Anterior cingulate cortex (tissue), 58 donors: ENCODE measurements at regions not wholly inside any gene's neighbourhood (a gene's known extent, or its start where the extent isn't known, plus 50 kb on each side); places are given as distances from the start of the nearest gene placed in this dataset.

Experiments used
- DNase-seq, 58 donors: peaks; one replicate each; lab custom pipeline; 2025; lab: John Stamatoyannopoulos, UW

DNA sequence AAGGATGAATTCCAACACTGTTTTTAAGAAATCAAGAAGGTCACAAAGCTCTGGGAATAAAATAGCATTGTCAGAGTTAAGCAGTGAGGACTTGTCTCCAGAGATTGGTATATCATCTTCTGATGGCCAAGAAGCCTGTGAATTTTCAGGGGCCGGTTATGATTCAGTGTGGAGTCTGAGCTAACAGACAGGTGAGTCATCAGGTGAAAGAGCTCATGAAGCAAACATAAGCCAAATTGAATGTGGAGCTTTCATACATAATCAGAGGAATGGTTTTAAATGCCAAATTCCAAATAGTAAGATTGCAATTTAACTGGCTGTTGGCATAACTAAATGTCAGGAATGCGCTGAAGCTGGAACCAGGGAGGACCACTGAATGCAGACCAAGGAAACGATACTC is 494.2 kb downstream of the MTRR start:
- DNase-seq, result no peak

DNA sequence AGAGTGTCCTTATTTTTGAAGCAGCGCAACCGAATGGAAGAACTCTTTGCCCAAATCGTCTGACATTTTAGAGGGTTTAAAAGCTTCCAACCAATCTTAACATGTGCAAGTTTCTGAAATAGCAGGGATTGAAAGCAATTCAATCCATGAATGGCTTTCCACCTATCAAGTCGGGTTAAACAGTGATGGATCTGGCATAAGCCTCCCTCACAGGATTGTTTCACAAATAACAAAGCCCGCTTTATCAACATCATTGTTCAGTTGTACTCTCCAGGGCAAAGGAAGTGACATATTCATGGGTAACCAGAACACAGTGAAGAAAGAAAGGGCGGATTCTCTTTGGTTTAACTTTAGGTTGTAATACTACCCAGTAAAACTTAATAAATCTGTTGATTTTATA is 497.3 kb downstream of the MTRR start:
- DNase-seq, result peak in 1 of 58 donors; percentile 26

DNA sequence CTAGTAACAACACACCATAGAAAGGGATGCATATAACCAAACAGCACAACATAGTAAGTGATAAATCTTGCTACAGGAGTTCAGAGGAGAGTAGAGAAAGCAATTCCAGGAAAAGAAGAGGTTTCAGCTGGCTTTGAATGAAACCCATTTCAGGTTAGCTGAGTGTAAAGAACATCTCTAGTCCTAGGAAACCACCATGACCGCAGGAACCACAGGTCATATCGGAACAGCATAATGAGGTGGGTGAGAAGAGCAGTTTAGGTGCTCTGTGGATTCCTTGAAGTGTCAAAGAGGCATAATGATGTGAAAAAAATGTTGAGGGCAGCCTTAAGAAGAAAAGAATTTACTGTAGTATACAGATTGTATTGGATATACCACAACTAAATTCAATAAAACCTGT is 507.5 kb downstream of the MTRR start:
- DNase-seq, result no peak

DNA sequence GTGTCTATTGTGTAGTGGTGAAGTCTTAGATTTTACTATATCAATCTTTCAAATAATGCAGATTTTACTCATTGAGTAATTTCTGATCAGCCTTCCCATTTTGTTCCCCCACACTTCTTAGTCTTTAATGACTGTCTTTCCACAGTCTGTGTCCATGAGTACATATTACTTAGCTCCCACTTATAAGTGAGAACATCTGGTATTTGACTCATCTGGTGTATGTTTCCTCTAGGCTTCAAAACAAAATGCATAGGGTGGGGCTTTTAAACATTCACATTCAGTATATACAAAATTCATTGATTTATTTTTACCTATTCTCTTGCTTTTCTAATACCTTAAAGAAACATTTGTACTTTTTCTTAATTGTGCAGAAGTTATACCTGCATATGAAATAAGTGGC is 513.0 kb downstream of the MTRR start:
- no peak for DNase-seq

DNA sequence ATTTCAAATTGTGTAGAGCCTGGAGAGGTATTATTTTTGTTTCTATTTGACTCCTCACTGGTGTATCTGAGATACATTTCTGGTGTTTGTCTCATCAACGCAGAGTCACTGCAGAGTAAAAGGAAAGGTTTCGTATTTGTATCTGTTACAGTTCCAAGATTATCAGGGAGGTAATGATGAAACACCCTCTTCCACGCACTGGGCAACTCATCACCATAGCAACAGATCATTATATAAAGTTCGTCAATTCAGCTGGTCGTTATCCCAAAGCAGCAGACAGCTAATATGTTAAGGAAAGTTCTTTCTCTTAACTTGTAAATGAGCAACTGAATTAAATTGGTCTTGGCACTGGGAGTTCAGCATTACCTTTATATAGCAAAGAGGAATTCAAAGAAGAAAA is 513.5 kb downstream of the MTRR start:
- DNase-seq, result no peak

DNA sequence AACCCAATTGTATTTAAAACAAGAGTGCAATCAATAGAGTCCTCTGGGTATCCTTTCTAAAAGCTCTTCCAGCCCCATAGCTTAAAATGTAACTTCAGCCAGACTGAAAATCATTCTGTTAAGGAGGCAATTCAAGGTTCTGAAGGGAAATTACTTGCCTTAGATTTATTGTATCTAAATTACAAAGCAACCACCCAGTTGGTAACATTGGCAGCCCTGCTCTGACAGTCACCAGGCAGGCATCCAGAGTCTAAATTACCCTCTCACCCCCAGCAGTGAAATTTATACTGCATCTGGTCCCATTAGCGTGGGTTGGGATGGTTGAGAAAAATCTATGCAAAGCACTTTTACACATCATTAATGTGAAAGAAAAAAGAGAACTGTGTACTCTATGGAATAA is 514.7 kb downstream of the MTRR start:
- DNase-seq, result peak in 4 of 58 donors; percentile 3 to 10 (median 6)

DNA sequence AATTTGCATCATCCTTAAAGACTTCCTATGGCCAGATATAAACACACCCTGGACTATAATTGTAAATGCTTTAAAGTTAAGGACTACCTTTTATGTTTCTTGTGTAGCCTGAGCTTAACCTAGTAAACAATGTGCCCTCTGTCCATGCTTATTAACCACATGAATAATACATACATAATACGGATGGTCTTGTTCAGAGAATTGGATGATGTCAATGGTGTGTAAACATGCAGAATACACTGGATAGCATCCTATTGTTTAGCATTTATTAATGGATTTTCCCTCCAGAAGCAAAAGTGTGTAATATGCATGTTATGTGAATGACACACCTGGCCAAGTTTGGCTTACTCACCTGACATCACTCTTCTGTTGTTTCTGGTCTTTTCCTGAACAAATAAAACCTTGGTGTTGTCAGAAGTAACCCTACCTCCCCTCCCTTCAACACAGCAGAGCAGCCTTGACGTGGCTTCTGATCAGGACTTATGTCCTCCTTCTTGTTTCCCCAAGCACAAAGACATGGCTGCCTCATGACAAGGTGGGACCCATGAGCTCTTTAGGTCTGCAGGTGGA is 517.9 kb downstream of the MTRR start:
- DNase-seq, result no peak

DNA sequence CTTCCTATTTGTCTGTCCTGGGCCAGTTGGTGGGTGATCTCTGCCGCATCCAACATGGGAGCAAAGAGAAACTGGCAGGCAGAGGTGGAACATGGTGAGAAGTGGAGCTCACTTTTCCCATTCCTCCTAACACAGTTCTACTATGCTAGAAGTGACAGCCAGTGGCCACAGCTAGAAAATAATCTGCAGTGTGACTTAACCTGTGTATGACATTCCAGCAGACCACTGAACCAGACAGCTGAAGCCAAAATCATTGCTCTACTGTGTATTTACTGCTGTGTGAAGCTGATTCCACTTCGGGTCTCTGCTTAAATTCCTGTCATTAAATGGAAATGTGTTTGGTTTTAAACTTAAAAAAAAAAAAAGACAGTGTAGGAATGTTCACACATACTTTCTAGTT is 523.0 kb downstream of the MTRR start:
- no peak for DNase-seq

DNA sequence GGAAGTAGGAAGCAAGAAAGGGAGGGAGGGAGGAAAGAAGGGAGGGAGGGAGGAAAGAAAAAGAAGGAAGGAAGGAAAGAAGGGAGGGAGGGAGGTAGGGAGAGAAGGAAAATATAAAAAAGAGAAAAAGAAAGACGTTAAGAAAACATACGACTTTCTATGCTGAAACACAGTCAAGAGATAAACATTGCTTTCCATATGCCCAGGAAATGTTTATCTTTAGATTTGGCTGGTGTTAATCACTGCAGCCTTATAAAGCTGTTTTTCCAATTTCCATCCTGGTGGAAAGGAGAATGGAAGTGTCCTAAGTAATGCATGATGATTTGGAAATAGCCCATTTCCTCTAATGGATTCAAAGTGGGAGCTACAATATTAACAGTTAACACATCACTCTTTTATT is 524.3 kb downstream of the MTRR start:
- no peak for DNase-seq

DNA sequence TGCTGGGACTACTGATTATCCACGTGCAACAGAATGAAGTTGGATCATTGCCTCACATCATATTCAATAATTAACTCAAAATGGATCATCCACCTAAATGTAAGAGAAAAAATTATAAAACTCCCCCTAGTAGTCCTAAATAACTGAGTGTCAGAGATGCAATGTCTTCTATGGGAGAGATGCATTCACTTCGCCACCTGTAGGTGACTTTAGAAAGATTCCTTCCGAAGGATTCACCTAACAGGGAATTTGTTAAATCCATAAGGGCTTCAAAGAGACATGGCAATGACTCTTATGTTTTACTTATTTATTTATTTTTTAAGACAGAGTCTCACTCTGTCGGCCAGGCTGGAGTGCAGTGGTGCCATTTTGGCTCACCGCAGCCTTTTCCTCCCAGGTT is 526.0 kb downstream of the MTRR start:
- DNase-seq, result no peak

DNA sequence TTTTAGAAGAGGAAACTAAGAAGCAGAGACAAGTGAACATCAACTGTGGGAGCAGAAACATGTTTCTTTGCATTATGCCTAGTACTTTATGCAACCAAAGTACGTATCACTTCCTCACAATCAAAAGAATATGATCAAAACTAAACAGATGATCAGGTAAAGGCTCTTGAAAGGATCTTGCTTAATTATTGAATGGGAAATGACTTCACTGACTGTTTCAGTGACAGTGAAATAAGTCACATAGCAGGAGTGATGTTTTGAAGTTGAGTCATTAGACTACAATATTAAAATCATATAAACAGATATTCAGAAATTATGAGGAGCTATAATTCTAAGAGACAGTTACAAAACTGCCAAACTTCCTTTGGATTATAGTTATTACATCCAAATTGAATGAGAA is 527.3 kb downstream of the MTRR start:
- DNase-seq, result no peak

DNA sequence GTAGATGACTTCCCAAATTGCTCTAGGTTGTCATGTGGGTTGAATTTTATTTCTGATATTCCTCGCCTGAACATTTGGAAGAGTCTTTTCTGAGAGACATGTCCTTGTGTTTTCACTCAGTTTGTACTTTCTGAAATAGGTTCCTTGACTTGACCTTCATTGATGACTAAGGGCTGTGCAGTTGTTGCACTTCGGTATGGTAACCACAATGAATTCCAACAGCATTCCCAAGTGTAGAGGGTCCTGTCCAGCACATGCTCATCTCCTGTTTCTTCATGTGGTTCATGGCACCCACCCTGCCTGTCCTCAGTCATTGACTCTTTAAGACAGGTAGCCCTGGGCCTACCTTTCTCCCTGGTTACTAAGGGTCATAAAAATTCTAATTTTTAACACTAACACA is 527.8 kb downstream of the MTRR start:
- no peak for DNase-seq

DNA sequence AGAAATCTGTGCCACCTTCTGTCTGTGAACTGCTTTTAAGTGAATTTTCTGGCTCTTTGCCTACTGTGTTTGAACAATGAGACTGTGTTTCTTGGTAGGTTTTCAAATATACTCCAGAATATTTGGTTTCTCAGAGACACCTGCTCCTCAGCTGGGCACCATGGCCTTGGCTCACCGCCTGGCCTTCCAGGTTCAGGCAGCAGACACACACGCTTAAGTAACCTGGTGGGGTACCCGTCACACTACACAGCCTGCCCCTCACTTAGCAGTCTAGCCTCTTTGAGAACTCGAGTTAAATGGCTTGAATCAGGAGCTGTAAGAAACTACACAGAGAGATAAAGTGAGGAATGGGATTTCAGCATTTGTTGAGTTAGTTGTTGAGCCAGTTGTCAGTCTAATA is 530.5 kb downstream of the MTRR start:
- no peak for DNase-seq

DNA sequence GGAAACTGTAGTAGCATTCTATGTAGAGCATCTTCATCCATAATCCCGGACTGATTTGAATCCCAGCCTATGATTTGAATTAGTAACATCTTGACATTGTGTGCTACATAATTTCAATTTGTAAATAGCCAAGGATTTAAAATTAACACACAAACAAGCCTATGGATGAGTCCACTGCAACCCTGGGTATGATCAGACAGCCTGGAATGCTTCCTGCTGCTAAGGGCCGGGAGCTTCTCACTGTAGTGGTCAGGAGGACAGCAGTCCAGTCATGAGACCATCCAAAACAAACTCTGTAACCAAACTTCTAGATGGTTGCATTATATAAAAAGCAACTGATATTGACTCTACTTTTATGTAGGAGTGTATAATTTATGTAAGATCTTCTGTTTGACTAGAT is 539.3 kb downstream of the MTRR start:
- DNase-seq, result no peak

DNA sequence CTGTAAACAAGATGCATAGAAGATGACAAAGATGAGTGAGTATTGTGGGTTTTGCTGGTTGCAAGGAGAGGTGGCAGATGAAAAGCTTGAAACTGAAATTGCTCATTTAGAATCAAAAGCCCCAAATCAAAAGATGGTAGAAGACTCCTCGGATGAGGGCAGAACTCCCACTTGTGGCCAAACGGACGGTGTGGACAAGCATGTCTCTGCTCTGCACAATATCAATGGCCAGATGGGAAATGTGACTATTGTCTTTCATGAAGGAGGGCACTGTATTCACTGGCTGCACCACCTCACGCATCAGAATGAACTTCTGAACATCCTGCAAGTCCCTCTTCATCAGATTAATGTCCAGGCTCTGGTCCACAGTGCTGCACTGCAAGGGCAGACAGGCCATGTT is 541.7 kb downstream of the MTRR start:
- peak in 5 of 58 donors; percentile 4 to 13 (median 7) for DNase-seq

DNA sequence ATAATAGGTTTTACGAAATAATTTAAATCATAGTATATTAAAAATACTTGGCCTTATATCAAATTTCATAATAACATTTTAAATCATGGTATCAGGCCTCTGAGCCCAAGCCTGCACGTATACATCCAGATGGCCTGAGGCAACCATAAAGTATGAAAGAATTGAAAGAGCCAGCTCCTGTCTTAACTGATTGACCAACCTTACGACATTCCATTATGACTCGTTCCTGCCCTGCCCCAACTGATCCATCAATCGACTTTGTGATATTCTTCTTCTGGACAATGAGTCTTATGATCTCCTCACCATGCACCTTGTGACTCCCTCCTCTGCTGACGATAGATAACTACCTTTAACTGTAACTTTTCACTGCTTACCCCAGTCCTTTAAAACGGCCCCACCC is 545.0 kb downstream of the MTRR start:
- no peak for DNase-seq

DNA sequence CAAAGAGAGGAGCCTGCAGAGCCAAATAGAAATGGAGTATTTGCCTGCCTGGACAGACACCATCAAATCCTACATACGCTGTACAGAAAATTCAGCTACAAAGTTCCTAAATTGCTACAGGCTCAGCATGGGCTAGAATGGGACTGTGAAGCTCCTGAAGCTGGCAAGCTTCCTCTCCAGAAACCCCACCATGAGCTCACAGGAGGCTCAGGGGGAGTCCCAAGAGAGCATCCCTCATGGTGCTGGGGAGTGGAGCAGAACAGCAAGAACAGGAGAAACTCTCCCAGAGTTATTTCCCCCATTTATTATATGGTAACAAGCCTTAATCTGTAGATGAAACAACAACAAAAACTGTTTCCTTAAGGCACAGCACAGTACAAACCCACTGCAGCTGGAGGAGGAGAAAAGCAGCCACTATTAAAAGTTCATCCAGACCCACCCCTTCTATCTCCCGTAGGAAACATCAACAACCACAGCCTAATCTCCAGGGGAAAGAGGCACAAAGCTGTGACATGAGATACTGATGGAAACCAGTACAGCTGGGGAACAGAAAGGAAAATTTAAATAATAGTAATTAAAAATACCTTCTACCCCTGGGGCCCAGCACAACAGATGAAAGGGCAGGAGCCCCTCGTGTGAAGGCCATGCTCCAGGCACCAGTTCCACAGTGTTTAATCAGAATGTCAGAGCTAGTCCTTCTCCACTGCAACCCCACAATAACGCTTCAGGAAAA is 548.5 kb downstream of the MTRR start:
- no peak for DNase-seq

DNA sequence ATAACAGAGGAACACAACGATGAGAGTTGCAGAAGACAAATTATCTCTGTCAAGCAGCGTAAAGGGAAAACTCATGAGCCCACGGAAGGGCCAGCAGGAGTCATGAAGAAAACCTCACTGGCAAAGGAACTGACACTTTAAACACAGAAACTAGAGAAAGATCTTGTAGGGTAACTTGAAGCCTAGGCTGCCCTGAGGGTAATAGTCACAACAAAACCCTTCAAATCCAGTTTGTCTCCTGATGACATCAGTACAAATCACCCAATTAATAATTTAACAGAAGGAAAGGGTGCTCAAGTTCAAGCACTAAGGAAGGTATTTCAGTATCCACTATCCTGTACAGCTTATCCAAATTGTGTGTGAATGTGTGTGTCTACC is 549.1 kb downstream of the MTRR start:
- no peak for DNase-seq

DNA sequence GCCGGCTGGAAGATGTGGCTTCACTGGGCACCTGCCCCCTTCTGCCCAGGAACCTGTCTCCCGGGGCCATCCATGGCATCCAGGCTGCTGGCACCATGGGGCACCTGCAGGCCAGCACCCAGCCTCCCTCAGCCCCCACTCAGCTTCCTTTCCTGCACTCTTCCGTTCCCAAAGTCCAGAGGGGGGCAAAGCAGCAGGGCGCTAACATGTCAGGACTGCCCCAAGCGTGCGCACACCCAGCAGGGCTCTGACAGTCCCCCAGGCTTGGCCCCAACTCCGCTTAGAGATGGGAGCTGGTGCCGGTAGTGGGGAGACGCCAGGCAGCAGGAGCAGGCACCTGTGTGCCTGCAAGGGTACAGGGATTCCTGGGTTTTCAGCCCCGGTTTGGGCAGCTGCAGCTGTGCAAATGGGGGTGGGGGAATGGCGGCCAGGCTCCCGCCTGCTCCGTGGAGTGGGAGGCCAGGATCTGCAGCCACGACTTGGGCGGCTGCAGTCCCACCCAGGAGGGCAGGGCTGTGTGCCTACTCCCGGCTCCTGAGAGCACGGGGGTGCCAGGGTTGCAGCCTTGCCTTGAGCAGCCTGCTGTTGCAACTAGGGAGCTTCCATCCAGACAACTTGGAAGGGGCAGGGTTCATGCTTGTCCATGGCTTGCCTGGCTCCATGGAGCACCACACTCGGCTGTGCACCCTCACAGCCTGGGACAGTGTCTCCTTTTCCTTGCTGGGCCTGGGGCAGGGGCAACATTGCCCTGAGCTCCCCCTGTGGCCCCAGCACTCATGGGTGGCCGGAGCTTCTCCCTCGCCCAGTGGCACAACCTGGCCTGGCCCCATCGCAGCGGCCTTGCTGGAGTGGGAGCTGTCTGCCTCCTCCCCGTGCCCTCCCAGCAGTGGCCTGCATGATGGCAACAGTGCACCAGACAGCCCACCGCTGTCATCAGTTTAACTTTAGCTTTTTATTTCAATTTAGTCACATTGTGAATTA is 561.1 kb downstream of the MTRR start:
- DNase-seq, result no peak

DNA sequence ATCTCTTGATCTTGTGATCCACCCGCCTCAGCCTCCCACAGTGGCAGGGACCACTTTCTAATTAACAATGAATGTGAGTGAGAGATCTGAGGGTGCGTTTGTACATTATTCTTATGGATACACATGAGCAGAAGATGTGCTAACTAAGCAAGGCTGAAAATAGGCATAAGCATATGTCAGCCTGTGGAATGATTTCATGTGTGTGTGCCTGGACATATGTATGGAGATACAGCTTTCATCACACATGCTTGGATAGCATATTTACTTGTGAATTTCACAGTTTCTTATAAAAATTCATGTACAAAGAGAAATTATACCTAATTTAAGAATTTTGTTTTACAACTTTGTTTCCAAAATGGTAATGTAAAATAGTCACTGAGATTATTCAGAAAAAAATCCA is 565.6 kb downstream of the MTRR start:
- no peak for DNase-seq

DNA sequence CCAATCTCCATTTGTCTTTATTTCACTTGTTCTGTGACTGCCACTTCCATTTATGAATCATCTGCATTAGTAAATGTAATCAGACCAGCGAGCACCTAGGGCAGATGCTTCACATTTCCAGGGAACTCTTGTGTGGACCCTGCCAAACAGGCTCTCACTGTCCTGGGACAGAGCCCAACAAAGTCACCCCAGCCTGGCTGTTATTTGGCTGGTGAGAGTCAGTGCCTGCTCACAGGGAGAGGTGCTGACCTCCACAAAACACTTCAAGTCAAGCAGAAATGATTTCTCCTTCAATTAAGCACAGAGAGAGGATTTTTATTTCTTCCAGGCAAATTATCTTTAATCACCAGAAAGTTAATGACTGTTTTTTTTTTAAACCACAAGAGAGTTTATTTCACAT is 568.0 kb downstream of the MTRR start:
- DNase-seq, result peak in 3 of 58 donors; percentile 5 to 9 (median 5)

DNA sequence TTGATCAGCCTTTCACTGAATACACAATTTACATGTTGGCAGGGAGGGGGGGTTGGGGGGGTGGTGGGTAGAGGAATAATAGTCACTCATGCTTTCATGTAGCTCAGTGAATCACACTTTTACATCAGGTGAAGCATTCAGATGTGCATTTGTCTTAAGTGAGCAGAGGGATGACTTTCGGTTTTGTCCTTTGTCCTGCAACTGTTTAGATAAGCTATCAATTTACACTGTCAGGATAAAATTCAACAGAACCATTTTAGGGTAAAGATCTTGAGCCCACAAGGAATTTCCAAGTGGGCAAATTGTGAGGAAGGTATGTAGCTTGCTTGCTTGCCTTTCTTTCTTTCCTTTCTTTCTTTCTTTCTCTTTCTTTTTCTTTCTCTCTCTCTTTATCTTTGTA is 576.2 kb downstream of the MTRR start:
- no peak for DNase-seq
